ENCODE measurements at regions not wholly inside any gene's neighbourhood (a gene's known extent, or its start where the extent isn't known, plus 50 kb on each side); places are given as distances from the start of the nearest gene placed in this dataset.

DNA sequence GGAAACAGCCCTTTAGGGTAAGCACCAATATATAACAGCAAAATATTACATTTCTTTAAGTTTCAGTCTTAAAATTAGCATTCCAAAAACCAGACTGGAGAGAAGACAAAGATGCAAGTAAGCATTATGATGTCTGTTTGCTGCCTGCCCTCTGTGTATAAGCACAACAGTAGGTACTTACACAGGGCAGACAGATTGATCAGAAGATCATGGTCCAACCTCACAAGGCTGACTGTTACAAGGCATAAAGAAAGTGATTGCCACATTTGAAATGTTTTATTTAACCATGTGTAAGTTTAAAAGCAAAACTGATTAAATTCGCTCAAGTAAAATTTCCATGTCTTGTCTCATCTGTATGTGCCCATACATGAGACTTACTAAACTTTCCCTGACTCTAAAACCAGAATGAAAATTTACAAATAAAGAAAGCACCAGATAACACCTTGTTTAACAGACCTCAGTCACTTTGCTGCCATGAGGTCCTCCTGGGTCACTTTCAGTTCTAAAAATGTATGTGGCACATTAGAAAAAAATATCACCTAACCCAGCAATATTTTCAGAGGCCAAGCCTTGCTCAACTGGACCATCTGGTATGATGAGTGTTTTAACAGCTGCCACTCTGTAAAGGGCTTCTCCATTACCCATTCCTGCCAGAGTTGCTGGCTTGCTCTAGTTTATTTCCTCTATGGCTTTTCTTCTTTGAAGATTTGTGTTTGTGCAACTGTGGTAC lies 297.0 kb downstream of the RBM26 start:
- no peak for TF ChIP-seq POLR2AphosphoS5 (IDR thresholded peaks at IDR 0.05; ENCODE audit: borderline replicate concordance, low read depth, low read length)
- TF ChIP-seq EZH2 (IDR thresholded peaks at IDR 0.05), result no peak
